HuH-7.5 (cell line): ENCODE measurements at regions not wholly inside any gene's neighbourhood (a gene's known extent, or its start where the extent isn't known, plus 50 kb on each side); places are given as distances from the start of the nearest gene placed in this dataset.
"Not testable (repeated sequence)": the region's sequence is repeated elsewhere in the genome, so short reads cannot be mapped to it uniquely, and the experiment has no call there.

Experiments
- DNase-seq: peaks from one replicate; pipeline ENCODE4 v3.0.0; 2011; ENCODE audit warnings: low spot score

DNA sequence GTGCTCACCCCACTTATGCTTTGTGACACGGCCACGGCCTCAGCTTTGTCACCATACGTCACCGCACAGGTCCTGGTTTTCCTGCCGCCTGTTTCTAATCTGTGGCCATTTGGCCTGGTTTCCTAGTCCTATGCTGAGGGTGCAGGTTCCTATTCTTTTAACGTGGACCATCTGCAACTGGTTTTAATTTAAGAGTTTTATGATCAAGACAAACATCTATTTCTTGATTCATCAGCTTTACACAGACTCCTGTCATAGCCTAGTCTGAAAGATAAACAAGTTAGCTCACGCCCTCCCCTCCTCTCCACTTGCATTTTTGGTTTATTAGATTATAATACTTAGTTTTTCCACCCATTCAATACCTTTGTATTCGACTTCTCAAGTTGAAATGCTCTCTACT is 97.5 kb upstream of the RPS6KA2 start:
- no peak for DNase-seq

DNA sequence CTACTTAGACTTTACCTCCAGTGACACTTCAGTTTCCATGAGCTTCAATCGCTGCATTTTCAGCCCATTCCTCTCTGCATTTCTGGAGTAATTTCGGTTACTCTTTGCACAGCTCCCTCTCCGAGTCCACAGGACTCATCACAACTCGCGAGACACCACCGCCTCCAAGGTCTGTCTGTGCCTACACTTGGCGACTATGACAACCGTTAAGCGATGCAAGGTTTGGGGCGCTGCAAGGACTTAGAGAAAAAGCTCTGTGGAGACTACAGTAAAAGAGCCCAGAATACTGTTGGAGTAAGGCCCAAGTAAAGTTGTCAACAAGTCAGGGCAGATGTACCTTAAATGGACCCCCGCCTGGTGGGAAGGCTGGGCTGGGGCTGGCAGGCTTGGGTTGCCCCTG is 95.7 kb upstream of the RPS6KA2 start:
- DNase-seq, result no peak

DNA sequence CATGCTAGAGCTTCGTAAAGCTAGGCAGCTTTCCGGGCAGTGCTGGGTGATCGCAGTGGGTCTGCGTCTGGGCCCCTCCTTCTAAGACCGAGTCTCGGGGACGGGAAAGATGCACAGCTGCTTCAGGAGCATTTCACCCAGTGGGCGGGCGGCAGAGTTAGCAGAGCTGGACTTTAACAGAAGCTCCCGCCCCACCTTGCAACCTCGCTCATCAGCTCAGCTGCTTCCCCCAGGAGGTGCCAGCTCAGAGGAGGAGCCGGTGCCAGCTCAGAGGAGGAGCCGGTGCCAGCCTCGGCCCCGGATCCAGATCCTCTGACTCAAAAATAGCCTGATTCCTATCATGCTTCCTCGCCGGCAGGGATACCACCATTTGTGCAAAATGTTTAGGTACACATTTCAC is 94.5 kb upstream of the RPS6KA2 start:
- no peak for DNase-seq

DNA sequence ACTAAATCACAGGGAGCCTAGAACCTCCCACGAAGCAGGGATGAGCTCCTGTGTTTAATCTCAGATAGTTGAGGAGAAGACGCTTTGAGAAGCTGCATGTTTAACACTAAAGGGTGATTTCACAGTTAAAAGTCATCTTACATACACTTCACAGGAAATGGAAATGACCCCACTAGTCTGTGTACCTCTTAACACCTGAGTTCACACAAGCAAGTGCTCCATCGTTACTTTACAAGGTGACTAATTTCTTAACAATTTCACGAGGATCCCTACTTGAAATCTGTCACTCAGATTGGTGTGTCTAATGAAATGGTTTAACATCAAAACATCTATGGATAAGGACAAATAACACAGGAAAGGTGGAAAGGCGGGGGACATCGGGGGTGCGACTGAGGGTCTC is 93.8 kb upstream of the RPS6KA2 start:
- no peak for DNase-seq

DNA sequence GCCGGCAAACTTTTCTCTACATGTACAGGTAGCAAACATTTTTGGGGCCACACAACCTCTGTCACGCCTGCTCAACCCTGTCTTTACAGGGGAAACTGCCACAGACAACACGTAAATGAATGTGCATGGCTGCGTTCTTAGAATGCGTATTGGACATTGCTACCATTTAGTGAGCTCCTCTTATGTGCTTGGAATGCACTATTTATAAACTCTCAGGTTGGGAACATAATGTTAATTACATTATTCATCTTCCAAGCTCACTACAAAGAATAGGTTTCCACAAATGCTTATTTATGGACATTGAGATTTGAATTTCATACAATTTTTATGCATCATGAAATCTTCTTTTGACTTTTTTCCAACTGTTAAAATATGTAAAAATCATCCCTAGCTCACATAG is 92.0 kb upstream of the RPS6KA2 start:
- no peak for DNase-seq

DNA sequence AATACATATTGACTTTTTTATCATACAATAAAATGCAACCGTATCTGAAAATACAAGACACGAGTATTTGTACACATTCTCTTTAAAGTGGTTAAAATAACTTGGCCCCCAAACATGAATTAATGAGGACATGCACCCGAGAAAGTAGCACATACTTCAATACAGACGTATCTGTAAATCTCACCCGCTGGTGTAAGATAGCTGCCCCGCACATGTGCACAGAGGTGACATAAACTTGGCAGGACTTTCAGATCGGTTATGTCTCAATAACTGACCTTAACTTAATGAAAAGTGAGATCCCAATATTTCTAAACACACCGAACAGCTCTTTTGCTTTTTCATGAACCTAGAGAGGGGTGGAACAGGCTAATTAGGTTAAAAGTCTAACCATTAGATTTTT is 91.5 kb upstream of the RPS6KA2 start:
- DNase-seq, result no peak

DNA sequence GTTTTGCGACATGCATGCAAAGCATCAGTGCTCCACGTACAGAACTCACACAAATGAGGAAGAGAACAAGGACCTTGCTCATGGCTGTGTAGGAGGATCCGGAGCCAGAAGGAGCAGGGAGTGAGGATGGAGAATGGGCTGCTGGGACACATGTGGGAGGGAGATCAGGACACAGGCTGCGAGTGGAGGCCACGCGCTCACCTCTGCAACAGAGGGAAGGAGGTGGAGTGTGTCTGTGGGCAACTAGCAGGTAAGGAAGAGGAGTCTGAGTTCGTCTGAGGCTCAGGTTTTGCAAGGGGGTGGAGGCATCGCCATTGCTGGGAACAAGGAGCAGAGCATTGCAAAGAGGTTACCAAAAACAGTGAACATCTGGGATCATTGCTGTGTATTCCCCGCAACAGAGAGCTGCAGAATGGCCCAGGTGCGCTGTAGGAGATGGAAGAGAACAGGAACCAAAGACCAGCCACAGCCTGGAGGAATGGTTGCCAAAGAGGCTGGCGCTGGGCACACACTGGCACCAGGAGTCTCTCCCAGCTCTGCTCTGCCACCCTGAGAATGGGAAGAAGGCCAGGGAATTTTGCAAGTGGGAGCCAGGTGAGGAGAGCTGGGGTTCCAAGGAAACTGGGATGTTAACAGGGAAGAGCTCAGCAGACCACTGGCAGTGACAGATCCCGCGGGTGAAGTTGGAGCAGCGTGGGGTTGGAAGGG is 90.0 kb upstream of the RPS6KA2 start:
- DNase-seq, result no peak

DNA sequence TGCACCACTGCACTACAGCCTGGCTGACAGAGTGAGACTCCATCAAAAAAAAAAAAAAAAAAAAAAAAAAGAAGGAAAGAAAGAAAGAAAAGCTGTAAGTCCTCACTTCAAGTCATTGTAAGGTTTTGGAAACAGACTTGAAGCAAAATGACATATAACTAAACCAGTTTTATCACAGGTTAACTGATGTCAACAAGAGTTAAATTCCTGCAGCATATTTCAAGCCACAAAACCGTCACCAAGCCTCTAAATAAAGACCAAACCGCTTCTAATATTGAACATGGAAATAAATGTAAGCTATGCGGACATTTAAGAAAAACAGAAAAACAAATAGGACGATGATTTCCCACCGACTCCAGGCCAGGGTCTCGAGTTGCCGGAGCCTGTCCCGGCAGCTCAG is 88.9 kb upstream of the RPS6KA2 start:
- DNase-seq, result no peak

DNA sequence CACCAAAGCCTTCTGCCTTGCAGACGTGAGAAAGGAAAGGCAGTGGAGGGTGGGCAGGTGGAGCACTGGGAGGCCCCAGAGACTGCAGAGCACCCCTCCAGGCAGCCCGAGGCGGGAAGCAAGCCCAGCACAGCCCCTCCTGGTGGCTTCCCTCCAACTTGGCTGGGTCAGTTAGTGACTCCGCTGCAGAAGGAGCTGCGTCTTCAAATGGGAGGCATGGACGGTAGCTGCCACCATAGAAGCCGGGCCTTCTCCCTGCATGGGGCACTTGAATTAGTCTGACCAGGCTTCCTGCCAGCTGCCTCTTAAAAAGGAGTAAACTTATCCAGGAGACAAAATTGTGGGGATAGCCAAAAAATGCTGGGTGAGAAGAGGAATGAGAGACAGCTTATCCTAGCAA is 88.0 kb upstream of the RPS6KA2 start:
- no peak for DNase-seq

DNA sequence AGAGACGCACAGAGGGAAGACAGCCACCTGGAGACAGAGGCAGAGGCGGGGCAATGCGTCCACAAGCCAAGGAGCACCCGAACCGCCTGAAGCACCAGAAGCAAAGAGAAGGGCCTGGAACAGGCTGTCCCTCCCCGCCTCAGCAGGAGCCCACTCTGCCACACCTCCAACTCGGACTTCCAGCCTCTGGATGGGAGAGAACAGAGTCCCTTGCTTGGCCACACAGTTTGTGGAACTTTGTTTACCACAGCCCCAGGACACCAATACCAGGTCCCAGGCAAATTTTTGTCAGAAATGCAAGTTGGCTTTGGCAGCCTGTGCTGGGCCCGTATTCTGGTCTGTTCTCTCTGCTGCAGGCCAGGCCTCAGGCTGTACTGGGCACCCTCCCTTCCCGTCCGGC is 87.5 kb upstream of the RPS6KA2 start:
- DNase-seq, result no peak

DNA sequence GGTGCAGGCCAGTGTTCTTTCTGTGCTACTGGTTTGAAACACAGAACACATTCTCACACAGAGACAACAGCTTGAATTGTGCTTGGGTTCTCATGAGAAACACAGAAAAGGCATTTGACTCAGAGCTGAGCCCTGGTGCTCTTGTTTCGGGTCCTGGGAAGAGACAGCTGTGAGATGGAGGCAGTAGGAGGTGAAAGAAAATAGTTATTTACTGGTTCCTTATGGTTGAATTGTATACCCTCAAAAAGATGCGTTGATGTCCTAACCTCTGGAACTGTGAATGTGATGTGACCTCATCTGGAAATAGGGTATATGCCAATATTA is 87.1 kb upstream of the RPS6KA2 start:
- DNase-seq, result no peak

DNA sequence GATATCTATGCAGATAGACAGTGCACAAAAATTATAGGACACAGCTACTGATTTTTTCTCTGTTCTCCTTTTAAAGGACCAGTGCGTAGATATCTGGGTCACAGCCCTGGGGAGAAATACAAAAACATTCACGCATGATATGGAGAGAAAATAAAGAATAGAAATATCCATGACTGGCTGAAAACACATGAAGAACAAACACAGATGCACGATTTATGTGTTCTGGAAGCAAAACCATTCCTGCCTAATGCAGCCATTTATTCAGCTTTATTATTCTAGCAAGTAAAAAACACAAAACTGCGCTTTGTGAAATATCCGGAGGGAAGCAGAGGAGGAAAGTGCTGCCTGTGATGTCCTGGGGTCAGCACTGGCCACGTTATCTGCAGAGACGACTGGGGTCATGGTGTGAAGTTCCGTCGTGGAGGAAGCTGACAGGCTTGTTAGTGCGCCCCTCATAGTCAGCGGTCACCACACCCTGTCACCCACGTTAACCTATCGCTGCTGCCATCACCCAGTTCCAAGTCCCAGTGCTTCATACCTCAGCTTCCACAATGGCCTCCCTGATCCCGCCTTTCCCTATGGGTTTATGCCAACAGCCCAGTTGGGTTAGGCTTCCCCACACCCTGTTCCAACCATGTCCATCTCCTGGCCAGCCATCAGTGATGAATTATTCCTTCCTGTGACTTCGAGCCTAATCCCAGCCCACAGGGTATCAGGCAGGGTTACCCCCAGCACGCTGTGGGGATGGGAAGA is 86.6 kb upstream of the RPS6KA2 start:
- DNase-seq, result no peak

DNA sequence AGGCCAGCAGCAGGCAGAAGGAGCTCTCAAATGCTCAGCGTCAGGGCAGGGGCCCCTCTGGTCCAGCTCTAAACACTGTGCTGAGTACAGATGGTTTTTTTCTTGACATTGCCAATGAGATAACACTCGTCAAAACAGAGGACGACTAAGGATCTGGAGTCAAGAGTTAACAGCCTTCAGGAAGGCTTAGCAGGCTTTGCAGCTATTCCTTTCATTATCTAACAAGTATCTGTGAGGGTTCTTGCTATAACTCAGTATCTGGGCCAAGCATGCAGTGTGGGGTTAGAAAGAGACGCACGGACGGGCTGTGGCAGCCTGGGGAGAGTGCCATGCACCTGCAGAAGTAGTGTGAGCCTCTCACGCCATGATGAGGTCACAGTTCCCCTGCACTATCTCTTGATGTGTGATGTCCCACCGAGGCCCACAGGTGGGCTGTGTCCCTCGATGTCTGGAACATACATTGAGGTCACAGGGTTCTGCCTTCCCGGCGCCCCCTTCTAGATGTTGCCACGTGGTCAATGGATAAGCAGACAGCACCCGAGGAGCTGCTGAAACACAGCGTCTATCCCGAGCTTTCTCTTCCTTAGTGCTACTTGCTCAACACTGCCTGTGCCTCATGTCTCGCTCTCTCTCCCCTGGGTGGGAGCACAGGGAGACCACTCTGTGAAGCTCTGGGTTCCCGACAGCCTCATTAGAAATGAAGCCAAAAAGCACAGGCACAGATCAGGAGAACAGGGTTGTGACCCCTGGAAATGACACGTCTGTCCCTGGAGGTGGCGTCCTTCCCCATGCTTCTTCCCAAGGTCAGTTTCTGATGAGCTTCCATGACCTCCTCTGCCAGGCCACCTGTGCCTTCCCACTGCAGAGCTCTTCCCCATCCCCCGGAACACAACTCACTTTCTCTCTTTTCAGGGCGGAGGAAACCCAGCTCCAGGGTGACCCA is 85.5 kb upstream of the RPS6KA2 start:
- DNase-seq, result no peak

DNA sequence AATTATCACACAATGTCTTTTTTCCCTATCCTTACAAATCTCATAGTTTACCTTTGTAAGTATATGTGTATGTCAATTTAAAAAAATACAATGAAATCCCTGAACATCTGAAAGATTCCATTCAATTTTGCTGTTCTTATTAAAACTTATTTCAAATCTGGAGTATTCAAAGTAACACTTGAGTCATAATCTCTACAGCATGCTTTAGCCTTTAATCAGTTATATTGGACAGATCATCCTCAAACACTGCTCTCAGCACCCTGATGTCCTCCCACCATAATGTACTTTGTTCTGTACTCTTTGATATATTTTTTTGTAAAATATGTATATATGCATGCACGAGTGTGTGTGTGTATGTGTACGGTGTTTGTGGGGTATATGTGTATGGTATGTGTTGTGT is 83.0 kb upstream of the RPS6KA2 start:
- DNase-seq, result no peak

DNA sequence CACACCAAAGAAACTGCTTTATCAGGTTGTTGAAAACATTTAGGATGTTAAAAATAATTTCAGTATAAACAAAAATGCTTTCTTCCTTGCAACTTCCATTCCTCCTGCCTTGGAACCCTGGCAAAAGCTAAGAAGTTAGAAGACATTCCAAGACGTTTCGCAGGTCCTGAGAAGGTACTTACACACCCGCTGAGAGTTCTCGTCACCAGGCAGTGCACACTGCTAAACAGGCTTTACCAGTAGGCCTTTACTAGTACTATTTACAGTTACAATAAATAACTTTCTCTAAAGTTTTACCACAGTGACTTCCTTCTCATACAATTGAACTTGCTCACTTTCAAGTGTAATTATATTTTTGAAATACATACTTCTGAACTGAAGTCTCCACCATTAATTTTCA is 81.4 kb upstream of the RPS6KA2 start:
- DNase-seq, result no peak

DNA sequence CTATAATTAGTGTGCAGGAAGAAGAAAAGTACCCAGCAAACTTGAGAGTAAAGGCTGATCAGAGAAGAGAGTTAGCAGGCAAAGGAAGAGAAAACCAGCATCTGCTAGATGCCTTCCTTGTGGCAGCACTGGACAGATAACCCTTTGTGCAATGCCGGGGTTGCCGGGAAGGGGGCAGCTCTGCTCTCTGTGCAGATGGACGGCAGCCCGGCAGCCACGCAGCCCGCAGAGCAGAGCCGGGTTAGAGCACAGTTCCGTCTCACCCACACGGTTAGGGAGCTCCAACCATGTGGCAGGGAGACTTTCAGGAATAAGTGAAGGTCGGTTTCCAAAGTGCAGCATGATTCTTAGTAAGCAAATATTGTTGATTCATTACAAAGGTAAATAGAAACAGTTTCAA is 80.0 kb upstream of the RPS6KA2 start:
- DNase-seq, result peak; percentile 43

DNA sequence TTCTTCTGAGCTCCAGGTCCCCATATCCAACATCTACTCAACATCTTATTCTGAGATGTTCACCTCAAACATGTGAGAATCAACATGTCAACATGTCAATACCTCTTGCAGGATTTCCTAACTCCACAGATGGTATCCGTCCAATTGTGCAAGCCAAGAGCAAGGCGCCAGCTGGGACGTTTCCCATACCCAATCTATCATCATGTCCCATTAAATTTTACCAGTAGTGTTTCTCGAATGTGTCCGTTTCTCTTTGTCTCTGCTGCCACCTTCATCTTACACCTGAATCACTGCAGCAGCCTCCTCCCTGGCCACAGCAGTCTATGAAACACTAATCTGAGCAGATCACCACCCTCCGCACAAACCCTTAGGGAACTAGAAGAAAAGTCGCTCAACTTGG is 78.0 kb upstream of the RPS6KA2 start:
- DNase-seq, result no peak

DNA sequence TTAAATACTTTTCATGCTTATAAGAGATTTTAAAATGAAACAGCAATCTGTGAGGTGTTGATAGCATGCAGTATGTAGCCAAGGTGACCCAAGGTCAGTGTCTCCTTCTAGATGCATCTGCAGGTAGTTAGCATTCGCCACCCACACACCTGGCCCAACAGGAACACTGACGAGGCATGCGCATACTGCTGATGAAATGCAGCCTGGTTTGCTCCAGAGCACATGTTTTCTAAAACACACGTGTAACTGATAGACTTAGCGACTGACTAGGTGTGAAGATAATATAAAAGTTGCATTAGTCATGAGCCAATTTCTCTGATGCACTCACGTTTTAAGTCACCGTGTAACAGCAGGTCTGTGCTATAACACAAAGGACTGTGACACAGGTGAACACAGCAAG is 77.1 kb upstream of the RPS6KA2 start:
- no peak for DNase-seq

DNA sequence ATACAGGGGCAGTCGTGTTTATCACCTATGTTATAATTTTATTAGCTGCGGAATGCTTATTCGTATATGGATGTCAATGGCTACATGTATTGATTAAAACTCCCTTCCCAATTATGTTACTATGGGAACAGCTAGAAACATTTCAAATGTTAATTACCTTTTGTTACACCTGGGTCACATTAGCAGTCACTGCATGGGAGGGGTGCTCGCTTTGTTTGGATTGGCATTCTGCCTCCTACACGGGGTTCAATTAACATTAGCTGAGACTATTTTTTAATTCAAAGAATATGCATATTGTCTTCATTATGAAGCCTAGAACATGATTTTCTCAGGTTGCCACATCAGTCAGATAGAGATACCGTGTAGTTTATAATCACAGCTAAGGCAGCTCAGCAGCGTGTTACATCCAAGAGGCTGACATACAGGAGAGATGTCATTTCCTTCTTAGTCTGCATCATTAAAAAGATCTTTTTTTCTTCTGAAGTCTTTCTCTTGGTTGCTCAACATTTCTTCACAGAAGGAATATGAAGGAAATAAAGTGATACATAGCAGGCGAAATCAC is 76.2 kb upstream of the RPS6KA2 start:
- DNase-seq, result no peak

DNA sequence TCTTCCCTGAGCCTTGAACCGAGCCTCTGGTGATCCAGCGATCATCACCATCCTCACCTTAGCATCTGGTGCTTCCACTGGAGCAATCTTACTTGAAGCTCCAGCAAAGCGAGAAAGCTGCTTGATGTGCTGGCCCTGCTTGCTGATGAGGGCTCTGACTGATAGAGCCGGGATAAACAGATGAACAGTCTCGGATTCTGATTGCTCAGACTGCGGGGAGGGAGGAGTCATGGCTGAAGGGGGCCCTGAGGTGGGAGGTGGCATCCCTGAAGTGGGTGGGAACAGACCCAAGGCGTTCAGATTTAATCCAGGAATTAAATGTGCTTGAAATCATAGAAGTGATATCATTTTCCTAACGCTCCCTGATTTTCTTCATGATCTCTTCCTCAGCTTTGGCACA is 74.4 kb upstream of the RPS6KA2 start:
- not testable (repeated sequence) for DNase-seq

DNA sequence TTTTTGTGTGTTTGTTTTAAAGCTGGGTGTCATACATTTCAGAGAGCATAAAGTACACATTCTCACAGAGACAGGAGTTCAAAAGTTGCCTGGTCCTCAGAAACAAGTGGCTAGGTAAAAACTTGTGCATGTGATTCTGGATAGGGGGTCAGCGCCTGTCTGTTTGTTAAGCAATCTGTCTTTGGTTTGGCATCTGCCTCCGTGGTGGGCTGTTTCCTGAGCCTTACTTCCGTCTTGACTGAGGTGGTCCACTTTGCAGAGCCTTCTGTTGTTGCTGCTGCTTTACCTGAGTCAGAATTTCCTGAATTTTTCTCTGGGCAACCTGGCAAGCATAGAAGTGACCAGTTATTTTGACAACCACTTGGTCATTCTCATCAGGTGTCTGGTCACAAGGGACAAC is 73.8 kb upstream of the RPS6KA2 start:
- not testable (repeated sequence) for DNase-seq

DNA sequence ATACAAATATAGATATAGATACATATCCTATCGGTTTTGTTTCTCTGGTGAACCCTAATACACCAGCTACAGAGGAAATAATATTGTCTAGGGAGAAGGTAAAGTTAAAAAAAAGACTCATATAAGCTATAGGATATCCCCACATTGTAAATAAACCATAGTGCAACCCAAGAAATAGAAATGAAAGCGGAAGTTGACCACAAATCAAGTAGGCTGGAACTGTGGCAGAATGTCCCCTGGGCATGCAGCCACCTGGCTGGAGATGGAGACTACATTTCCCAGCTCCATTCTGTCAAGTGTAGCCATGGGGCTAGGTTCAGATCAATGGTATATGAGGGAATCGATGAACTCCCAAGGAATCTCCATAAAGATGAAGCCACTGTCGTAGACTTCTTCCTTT is 70.1 kb upstream of the RPS6KA2 start:
- no peak for DNase-seq

DNA sequence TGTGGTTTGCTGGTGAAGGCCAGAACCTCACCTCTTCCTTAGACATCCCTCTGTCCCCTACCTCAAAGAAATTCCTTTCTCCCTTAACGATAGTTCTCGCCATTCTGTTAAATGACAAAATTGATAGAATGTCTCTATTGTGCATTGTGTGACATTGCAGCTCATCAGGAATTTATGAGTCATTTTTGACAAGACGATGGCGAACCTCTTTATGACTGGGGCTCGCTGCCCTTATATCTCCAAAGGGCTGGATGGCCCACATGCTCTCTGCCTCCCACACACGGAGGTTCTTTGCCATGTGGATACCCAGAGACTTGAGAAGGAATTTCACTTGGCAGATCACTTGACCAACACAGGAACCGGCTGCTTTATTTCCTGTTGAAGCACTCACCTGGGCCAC is 66.8 kb upstream of the RPS6KA2 start:
- no peak for DNase-seq
